ENCODE measurements at regions not wholly inside any gene's neighbourhood (a gene's known extent, or its start where the extent isn't known, plus 50 kb on each side); places are given as distances from the start of the nearest gene placed in this dataset.
"Not testable (repeated sequence)": the region's sequence is repeated elsewhere in the genome, so short reads cannot be mapped to it uniquely, and the experiment has no call there.

DNA sequence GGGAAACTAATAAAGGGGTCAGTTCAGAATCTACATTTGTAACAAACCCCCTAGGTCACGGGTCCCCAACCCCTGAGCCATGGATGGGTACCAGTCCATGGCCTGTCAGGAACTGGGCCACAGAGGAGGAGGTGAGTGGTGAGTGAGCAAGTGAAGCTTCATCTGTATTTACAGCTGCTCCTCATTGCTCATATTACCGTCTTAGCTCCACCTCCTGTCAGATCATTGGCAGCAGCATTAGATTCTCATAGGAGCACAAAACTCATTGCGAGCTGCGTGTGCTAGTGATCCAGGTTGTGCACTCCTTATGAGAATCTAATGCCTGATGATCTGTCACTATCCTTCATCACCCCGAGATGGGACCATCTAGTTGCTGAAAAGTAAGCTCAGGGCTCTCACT is 88.4 kb upstream of the MPP7 start:
- DNase-seq = no peak

GRCh38 chr10:28393956-28394568 is 91.2 kb upstream of the MPP7 start:
- DNase-seq = peak; percentile 63 to 82 (median 76)

GRCh38 chr10:28396331-28396730 is 93.5 kb upstream of the MPP7 start:
- peak; percentile 29 to 75 (median 45) for DNase-seq

DNA sequence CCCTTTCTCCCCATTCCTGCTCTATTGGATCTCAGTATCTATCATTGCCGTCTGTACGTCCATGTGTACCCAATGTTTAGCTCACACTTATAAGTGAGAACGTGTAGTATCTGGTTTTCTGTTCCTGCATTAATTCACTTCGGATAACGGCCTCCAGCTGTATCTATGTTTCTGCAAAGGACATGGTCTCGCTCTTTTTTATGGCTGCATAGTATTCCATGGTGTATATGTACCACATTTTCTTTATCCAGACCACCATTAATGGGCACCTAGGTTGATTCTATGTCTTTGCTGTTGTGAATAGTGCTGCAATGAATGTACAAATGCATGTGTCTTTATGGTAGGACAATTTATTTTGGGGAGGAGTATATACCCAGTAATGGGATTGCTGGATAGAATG is 94.4 kb upstream of the MPP7 start:
- DNase-seq = no peak

- DNase-seq = no peak
Observed at GRCh38 chr10:28400176-28400575, 97.3 kb upstream of the MPP7 start.

GRCh38 chr10:28400681-28401080 is 97.8 kb upstream of the MPP7 start:
- DNase-seq = no peak

DNA sequence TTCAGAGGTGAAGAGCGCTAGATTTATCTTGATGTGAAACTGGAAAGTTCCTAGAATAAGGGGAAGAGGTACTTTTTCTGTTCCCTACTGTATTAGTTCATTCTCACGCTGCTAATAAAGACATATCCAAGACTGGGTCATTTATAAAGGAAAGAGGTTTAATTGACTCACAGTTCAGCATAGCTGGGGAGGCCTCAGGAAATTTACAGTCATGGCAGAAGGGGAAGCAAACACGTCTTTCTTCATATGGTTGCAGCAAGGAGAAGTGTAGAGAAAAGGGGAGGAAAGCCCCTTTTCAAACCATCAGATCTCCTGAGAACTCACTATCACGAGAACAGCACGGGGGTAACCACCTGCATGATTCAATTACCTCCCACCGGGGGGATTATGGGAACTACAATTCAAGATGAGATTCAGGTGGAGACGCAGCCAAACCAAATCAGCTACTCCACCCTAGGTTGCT is 99.8 kb upstream of the MPP7 start:
- not testable (repeated sequence) for DNase-seq

DNA sequence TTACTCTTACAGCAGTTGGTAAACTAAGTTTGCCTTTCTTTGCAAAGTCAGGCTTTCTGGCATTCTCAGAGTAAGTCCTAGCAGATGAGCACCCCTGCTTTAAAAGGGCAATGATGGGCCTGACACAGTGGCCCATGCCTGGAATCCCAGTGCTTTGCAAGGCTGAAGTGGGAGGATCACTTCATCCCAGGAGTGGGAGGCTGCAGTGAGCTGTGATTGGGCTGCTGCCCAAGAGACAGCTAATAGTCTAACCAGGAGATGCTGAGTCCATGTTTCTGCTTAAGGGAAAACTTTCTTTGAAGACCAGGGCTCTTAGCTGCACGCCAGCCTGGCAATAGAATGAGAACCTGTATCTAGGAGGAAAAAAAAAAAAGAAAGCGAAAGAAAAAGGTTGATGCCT is 100.2 kb upstream of the MPP7 start:
- peak in 1 of 3 donors; percentile 29 for DNase-seq

- no peak for DNase-seq
Observed at GRCh38 chr10:28408237-28408777, 105.4 kb upstream of the MPP7 start.

DNA sequence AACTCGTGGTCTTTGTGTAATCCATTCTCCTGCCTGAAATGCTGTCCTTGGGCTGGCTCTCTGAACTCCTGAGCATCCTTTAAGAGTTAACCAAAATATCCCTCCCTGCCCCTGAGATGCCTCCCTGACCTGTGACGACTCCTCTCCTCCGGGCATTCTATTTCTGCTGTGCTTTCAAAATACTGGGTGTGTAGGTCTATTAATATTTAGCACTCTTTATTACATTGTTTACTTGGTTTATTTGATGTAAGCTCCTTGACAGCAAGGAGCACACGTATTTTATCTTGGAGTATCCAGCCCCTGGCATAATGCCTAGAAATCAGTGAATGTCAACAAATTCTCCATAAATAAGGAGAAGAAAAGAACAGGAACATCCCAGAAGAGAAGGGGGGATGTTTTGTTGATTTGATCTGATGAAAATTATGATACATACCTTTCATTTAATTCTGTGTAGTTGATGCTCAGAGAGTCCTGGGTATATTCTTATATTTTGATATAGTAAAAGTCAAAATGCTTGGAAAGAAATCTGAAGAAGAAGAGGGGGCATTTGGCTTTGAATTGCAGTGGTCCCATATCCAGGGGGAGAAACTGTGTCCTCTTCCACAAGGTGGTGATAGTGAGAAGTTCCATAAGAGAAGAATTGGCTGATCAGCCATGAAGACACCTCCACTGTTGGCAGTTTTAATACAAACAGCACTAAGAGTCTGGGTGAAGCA is 107.7 kb upstream of the MPP7 start:
- DNase-seq = peak in 1 of 3 donors; percentile 27

DNA sequence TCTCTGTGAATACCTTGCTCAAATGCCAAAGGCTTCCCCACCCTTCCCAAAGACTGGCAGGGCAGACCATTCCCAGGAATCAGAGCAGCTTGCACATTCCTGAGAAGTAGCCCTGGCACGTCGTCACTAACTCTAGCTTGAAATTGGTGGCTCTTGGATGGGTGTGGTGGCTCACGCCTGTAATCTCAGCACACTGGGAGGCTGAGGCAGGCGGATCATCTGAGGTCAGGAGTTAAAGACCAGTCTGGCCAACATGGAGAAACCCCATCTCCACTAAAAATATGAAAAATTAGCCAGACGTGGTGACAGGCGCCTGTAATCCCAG is 108.2 kb upstream of the MPP7 start:
- DNase-seq = no peak

DNA sequence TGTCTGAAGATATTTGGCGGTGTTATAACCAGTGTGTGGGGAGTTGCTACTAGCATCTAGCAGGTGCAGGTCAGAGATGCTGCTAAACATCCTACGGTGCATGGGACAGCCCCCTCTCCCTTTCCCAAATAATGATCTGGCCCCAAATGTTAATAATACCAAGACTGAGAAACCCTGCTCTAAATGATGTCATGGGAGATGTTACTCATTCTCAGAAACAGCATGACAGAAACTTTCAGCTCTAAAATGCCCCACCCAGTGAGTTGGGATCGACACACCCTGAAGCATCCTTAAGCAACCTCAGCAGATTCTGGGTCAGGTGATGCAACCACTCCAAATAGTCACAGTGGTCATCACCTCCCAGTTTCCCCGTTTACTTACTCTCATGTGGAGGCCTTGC is 108.8 kb upstream of the MPP7 start:
- no peak for DNase-seq

DNA sequence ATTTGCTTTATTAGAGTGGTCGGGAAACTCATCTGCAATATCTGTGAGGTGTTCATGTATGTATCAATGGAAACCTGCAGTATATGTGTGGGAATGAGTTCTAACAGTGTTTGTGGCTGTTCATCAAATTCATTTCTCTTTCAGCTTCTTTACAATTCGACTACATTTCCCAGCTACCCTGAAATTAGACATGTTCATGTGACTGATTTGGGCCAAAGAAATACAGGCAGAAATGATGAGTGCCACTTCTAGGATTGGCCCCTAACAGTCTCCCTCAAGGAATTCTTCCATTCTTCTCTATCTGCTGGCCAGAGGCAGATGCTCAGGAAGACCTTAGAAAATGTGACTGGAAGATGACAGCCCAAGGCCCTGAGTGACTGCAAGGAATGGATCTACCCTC is 114.8 kb upstream of the WAC start:
- no peak for DNase-seq

DNA sequence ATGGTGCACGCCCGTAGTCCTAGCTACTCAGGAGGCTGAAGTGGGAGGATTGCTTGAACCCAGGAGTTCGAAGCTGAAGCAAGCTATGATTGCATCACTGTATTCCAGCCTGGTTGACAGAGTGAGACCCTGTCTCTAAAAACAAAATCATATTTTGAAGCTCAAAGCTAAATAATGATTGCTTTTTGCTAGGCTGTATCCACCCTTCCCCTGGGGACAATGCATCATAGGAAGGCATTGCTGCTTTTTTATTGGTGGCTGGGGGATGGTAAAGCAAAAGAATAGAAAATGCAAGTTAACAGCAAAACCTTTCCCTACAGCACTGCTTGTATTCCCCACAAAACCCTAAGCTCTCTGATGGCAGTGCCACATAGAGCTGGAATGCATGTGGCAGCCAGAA is 107.5 kb upstream of the WAC start:
- DNase-seq = peak; percentile 6 to 58 (median 31)

GRCh38 chr10:28426392-28427159 is 106.3 kb upstream of the WAC start:
- DNase-seq = no peak

DNA sequence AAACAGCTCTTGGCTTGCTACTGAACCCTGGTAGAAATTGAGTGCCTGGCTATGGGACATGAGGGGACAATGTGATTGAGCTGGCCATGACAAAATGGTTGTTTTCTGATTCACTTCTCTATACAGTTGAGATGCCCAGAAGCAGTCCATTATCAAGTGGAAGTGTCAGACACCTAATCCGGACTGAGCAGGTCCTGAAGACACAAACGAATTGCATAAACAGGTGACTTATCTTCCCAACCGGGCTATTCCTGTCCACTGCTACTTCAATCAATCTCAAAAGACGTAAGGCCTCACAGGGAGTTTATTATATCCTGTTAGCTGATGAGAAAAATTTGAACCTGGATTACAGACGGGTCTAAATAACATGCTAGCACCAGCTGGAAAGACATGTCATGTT is 105.5 kb upstream of the WAC start:
- DNase-seq = no peak

- no peak for DNase-seq
Observed at GRCh38 chr10:28429045-28429444, 103.9 kb upstream of the WAC start.

DNA sequence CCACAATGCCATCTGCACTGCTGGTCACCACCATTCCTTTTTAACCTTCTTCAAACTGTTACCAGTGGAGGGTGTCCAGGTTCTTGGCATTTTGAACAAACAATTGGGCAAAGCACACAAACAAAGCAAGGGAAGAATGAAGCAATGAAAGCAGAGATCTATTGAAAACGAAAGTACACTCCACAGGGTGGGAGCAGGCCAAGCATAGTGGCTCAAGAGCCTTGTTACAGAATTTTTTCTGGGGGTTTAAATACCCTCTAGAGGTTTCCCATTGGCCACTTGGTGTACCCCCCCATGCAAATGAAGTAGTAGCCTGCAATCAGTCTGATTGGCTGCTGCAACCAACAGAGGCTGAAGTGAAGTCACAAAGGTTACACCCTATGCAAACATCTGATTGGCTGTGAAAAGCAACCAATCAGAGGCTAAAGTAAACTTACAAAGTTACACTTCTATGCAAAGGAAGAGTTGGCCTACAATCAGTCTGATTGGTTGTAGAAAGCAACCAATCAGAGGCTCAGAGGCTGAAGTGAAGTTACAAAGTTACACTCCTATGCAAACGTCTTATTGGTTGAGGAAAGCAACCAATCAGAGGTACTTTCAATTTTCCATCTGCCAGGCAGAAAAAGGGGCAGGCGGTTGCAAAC is 103.2 kb upstream of the WAC start:
- DNase-seq = no peak

DNA sequence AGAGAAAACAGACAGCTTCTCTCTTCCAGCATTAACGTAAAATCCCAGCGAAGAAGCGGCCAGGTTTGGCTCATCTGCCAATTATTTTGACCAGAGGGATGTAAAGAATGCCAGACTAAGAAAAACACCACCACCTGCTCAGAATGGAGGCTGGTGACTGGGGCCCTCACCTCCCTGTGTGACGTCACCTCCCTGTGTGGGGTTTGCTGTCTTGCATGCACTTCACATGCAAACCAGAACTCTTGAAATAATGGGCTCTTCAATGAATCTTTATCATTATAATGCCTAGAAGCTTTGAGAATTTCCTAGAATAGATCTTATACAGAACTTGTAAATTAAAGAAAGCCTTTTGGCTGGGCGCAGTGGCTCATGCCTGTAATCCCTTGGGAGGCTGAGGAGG is 101.8 kb upstream of the WAC start:
- DNase-seq = no peak

DNA sequence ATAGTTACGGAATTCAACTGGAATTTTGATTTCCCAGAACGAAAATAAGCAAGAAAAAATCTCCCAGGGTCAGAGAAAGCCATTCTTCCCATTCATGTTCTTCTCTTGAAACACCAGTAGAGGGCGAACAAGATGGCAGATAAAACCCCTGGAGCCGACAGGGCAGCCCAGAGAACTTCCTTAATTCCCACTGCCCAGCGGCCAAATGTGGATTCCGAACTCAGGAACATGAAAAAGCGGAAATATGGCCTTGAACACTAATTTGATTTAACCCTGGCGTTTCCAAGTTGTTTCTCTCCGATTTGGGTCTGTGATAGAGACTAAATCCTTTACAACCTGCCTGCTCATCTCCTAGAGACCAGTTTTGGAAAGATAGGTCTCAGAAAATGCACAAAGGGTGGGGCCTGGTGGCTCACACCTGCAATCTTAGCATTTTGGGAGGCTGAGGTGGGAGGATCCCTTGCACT is 100.7 kb upstream of the WAC start:
- DNase-seq = peak; percentile 64 to 86 (median 73)

DNA sequence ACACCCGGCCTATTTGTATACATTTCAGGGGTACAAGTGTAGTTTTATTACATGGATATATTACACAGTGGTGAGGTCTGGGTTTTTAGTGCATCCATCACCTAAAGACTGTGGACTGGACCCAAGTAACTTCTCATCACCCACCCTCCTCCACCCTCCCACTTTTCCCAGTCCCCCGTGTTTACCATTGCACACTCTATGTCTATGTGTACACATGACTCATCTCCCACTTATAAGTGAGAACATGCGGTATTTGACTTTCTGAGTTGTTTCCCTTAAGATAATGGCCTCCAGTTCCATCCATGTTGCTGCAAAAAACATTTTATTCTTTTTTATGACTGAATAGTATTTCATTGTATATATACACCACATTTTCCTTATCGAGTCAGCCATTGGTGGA is 98.9 kb upstream of the WAC start:
- no peak for DNase-seq

DNA sequence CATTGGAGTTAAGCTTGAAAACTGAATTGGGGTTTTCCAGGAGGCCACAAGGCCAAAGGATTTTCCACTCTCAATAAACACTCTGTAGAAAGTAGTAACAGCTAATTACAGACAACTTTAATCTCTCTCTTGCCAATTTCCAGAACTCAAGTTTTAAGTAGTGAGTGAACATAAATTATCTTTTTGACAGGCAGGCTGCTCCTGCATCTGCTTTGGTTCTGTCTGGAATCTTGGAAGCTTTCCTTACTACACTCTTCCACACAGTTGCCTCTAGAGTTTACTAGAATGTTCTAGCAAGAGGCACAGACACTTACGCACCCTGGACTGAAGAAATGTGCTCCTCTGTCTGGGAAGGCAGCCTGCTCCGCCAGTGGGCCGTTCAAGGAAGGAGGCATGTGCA is 90.5 kb upstream of the WAC start:
- no peak for DNase-seq

All from muscle of back (tissue), 3 donors.